DND-41 (cell line): ENCODE measurements at regions not wholly inside any gene's neighbourhood (a gene's known extent, or its start where the extent isn't known, plus 50 kb on each side); places are given as distances from the start of the nearest gene placed in this dataset.

ENCODE experiments used
- CTCF ChIP-seq: IDR thresholded peaks from 2 replicates; pipeline ENCODE4 v1.5.1; 2012; ENCODE audit warnings: borderline replicate concordance, low read length, moderate library complexity, mild to moderate bottlenecking; ENCODE audit not compliant: poor library complexity, severe bottlenecking; ENCODE audit errors: extremely low read depth
- EZH2 ChIP-seq: IDR thresholded peaks from 3 replicates; pipeline ENCODE4 v1.6.1; 2012; ENCODE audit warnings: borderline replicate concordance, low read depth, mild to moderate bottlenecking, moderate library complexity, low read length, inconsistent platforms; ENCODE audit not compliant: severe bottlenecking

GRCh38 chr2:122326471-122326870 is 571.0 kb downstream of the TSN start:
- TF ChIP-seq CTCF = no peak
- no peak for TF ChIP-seq EZH2
